Glomerular visceral epithelial cell (primary cell): ENCODE measurements at regions not wholly inside any gene's neighbourhood (a gene's known extent, or its start where the extent isn't known, plus 50 kb on each side); places are given as distances from the start of the nearest gene placed in this dataset.

Source experiments
- DNase-seq: peaks from one replicate; pipeline ENCODE4 v3.0.0-alpha.2; 2016; ENCODE audit errors: extremely low spot score

DNA sequence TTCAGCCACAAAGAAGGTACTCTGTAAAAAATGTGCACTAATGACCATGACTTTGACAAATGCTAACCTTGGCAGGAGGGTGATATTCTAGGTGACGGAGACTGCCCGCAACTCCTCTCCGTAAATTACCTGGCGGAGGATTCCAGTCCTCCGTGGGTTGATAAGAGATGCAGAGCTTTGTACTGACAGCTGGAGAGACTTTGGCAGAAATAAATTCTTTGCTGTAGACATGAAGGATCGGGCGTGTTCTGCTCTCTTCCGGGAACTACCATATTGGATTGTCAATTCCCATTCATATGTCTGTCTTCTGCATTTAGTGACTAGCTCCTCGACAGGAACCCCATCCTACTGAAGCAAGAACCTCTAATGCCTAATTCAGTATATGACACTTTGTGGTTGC is 158.3 kb upstream of the KAZN start:
- no peak for DNase-seq

GRCh38 chr1:14440731-14441130 is 157.8 kb upstream of the KAZN start:
- no peak for DNase-seq

DNA sequence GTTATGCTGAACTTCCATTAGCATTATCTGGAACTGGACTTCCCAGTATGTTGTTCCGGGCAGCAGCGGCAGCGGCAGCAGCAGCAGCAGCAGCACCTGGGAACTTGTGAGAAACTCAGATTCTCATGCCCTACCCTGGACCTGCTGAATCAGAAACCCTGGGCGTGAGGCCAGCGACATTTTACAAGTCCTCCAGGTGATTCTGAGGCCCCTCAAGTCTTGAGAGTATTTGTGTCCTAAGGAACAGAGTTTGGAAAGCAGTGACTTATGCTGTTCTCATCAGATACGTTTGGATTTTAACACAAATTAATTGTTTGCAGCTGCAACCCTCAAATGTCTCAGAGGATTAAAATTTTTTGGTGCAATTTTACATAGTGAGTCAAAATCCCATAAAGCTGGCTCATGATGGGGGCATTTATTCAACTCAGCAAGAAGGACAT is 157.2 kb upstream of the KAZN start:
- no peak for DNase-seq

GRCh38 chr1:14442669-14443068 is 155.8 kb upstream of the KAZN start:
- DNase-seq, result no peak

GRCh38 chr1:14443164-14443787 is 155.2 kb upstream of the KAZN start:
- DNase-seq, result no peak

DNA sequence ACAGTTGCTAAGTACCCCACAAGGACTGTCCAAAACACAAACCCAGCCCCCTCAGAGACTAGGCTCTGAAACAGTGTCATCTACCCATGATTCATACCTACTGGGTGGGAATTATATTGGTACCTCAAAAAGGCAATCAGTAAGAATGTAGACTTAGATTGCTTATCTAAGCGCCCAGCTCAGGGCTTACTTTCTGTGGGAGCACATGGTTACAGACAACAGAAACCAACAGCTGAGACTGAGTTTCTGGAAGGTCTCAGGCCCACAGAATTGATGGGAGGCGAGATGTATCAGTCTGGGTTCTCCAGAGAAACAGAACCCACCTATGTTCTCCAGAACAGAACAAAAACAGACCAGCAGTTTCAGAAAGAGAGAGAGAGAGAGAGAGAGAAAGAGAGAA is 147.3 kb upstream of the KAZN start:
- no peak for DNase-seq

DNA sequence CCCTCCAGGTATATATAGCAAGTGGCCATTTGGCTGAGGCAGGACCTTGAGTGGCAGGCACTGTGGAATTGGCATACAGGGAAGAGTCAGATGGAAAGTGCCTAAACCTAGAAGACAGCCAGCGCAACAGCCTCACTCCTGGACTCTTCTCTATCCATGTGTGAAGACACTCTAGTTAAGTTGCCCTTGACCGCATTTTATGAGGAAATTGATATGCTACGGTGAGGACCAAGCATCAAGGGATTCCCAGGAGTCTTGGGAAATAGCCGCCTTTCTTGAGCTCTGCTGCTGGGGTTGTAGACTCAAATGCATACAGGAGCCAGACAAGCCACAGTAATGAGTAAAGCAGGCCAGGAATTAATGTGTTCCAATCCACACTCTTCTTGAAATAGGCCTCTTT is 145.9 kb upstream of the KAZN start:
- no peak for DNase-seq

DNA sequence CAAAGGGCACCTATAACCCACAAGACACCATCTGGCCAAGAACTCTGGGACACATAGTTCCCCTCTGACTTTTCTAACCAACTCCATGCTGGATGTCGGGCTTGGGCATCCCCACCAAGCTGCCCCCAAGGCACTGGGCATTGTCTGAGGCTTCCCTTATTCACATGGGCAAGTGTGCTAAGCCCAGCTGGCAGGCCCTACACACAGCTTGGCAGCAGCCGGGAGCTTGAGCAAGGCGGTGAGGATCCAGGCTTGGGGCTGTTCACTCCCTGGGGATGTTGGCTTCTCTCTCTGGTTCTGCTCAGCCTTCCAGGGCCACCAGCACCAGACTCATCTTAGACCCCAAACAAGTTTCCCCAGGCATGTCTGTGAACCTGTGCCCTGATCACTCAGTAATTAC is 138.3 kb upstream of the KAZN start:
- no peak for DNase-seq

DNA sequence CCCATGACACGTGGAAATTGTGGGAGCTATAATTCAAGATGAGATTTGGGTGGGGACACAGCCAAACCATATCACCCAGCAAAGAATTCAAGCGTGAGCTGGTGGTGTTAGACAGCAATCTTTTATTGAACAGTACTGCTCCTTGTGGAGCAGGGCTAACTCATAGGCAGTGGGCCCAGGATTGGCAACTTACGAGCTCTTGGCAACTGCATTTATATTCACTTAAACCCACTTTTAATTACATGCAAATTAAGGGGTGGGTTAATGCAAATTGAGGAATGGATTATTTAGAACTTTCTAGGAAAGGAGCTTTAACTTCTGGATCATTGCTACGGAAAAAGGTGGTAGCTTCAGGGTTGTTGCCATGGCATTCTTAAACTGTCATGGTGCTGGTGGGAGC is 135.6 kb upstream of the KAZN start:
- no peak for DNase-seq

- DNase-seq, result no peak
These were observed 132.5 kb upstream of the KAZN start for GRCh38 chr1:14466006-14466405.

GRCh38 chr1:14467112-14467511 is 131.4 kb upstream of the KAZN start:
- DNase-seq, result no peak

DNA sequence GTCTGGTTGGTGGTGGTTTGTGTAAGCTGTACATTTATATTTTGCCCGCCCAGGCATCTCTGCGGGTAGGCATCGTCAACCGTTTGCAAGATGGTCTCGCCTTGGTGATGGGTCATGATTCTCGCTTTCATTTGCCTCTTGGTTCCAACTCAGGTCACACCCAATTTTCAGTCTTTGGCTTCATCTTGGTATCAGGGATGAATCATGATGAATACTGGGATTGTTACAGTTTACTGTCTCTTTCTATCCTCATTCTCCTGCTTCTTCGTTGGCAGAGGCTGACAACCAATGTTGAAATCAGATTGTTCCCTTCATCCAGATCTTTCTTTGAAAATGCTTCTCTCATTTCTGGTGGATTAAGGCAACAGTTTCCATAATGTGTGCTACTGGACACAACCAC is 129.7 kb upstream of the KAZN start:
- DNase-seq, result no peak

GRCh38 chr1:14470802-14471201 is 127.7 kb upstream of the KAZN start:
- DNase-seq, result no peak

DNA sequence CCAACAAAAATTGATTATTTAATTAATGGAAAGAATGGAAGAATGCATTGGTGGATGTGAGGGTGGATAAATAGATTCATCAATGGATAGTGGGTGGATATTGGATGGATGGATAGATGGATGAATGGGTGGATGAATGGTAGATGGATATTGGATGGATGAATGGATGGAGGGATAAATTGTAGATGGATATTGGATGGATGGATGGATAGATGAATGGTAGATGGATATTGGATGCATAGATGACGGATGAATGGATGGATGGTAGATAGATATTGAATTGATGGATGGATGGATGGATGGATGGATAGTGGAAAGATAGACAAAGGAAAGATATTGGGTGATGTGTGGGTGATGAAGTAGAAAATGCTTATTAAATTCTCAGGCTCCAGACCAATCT is 123.6 kb upstream of the KAZN start:
- no peak for DNase-seq

- DNase-seq, result peak; percentile 38
These were observed 122.1 kb upstream of the KAZN start for GRCh38 chr1:14476170-14476955.

- DNase-seq, result no peak
These were observed 120.4 kb upstream of the KAZN start for GRCh38 chr1:14478120-14478519.

GRCh38 chr1:14479865-14480264 is 118.6 kb upstream of the KAZN start:
- no peak for DNase-seq

GRCh38 chr1:14482784-14483450 is 115.6 kb upstream of the KAZN start:
- DNase-seq, result no peak

DNA sequence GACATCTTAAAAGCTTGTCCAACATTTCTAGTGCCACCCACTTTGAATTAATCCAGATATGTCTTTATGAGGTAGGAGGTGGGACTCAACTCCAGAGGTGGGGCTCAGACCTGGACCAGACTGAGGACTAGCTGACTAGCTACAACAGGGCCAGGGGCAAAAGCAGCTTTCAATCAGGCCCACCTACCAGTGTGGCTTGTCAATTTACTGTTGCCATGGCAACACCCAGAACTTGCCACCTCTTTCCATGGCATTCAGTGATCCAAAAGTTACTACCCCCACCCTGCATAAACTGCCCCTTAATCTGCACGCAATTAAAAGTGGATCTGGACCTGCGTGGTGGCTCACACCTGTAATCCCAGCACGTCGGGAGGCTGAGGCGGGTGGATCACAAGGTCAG is 113.2 kb upstream of the KAZN start:
- DNase-seq, result no peak

DNA sequence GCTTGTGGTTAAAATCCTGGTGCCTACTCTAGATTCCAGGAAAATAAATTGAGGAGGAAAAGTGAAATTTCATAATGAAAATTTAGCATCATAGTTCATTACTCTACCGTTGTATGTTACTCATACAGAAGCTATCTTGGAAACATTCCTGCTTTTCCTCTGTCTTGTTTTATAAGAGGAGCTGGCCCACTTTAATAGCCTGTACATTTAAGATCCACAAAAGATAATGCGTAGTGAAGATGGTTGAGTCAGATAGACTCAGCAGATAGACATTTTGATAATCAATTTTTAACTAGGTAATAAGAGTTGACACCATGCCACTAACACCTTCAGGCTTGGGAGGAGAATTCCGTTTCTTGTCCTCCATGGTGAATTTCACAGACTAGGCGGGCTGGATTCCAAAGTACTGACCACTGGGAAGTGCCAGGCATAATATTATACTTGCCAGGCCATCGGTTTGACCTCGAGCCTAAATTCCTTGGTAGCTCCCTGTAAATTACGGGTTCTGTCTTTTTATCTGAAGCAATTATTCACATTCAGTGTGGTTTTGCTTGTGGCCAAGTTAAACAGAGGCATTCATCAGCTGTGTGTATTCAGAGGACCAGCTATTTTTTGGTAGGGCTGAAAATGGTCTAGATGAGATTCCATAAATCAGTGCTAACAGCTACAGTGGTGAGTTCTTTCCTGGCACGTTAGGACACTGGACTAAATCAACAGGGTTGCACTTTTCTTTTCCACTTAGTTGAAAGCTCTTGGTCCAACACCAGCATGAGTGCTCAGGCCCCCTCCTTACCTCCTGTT is 111.9 kb upstream of the KAZN start:
- DNase-seq, result peak; percentile 93

DNA sequence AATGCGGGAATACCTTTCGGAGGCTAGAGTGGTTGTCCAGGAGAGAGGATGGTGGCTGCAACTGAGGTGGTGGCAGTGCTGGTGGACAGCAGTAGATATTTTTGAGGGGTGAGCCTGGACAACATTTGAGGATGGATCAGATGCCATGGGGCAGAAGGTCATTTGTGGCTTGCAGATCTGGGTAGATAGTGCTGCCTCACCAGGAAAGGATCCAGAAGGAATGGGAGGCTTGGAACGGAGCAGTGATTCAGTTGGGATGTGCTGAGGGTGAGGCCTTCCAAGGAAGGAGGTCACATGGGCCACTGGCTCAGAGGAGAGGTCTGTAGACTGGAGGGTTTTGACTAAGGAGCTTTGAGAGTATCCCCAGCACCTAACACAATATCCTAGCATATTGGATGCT is 110.8 kb upstream of the KAZN start:
- DNase-seq, result peak; percentile 3

DNA sequence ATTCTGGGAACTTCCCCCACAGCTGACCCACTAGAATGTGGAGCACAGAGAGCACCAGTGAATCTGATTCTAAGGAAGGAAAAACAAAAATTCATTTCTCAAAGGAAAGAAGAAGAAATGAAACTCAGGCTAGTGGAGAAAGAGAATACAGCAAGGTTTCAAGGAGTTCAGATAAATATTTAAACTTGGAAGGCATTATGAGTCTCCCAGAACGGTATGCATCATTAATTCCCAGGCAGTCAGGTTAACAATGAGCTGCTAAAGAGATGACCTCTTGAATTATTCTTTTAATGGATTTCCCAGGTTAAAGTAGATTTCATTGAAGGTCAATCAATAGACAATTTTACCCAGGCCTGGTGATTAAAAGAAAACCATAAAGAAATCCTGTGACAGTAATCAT is 103.6 kb upstream of the KAZN start:
- DNase-seq, result no peak
